Cardiac septum (tissue), 1 donor: ENCODE measurements at regions not wholly inside any gene's neighbourhood (a gene's known extent, or its start where the extent isn't known, plus 50 kb on each side); places are given as distances from the start of the nearest gene placed in this dataset.
"Not testable (repeated sequence)": the region's sequence is repeated elsewhere in the genome, so short reads cannot be mapped to it uniquely, and the experiment has no call there.

Experiments used
- DNase-seq: peaks from one replicate; pipeline ENCODE4 v3.0.0-alpha.2; 2020; ENCODE audit warnings: low spot score
- intact Hi-C: fragments of 100-400 bp; cut with DNase I; formaldehyde crosslinking; loops from one replicate; pipeline ENCODE4 v1.14.0; 2022
- donor health status: DM: no; HTN: no; CAD: no.

- DNase-seq, result no peak
- intact Hi-C loops, result no loop called here
Observed at GRCh38 chr2:136310797-136311603, 193.1 kb upstream of the CXCR4 start.

DNA sequence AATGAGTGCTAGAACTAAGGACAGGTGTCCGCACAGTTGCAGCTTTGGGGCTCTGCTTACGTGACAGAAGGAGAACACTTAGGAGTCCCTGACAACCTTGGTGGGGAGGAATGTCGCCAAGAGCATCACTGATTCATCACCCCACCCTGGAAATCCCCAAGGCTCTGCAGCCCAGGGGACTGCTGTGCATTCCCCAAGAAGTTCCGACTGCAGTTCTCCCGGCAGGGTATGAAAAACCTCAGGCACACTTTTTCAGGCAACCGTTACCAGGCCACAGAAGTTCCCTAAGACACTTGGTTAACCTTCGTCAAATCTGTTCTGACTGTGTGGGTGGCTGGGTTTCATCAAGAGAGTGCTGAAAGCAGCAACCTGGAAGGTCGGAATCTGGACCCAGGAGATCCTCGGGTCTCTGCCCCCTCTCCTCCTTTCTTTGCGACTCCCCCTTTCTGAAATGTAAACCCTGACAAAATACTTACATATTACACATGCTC lies 192.1 kb upstream of the CXCR4 start:
- no peak for DNase-seq
- intact Hi-C loops, result no loop called here

- intact Hi-C loops, result no loop called here
- no peak for DNase-seq
Observed at GRCh38 chr2:136308611-136309010, 190.7 kb upstream of the CXCR4 start.

DNA sequence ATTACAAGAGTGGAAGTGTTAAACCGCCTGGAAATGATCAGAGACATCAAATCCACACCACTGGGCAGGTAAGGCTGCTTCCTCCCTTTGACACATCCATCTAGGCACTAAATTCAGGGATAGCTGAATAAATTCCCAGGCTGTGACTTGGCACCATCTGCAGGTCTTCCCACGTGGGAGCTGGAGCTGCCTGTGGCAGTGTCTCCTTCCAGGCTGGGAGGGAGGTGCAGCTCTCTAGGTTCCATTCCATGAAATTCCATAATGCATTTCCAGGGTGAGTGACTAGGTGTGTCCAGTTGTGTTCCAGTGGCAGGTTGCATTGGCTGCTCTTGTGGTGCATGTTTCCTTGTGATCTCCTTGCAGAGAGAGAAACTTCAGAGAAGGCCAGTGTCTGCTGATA lies 188.9 kb upstream of the CXCR4 start:
- DNase-seq, result no peak
- intact Hi-C loops, result no loop called here

- DNase-seq, result no peak
- intact Hi-C loops, result no loop called here
Observed at GRCh38 chr2:136305517-136306192, 187.7 kb upstream of the CXCR4 start.

GRCh38 chr2:136301006-136301405 lies 183.1 kb upstream of the CXCR4 start:
- DNase-seq, result no peak
- intact Hi-C loops, result no loop called here

DNA sequence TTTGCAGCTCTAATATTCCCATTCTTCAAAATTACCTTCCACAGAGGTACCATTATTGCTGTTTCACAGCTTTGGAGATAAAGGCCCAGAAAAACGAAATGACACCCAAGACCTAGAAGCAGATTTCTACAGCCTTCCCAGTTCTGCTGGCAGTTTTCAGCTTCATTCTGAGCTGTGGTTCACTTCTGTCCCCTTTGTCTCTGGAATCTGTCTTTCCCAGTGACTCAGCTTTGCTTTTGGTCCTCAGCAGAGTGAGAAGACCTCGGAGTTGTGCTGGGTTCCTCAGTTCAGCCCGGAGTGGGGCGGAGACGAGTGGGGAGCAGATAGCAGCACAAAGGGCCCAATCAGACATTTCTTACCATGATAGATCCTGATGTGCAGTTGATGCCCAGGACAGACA lies 180.7 kb upstream of the CXCR4 start:
- intact Hi-C loops, result no loop called here
- DNase-seq, result no peak

DNA sequence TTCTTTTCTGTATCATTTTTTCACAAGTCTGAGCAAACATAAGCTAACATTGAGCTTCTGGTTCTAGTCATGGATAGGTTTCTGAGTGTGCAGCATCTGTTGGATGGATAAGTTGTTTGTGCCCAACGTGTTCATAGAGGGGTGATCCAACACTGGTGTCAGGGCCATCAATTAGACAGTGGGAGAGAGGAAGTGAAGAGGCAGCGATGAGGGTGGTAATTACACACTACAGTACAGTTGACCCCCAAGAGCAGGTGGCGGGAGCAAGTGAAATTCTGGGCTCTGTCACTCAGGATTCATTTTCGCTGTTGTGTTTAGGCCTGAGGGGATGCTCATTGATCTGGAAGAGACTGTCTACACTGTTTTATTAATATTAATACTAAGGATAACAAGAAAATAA lies 180.0 kb upstream of the CXCR4 start:
- intact Hi-C loops, result no loop called here
- no peak for DNase-seq

DNA sequence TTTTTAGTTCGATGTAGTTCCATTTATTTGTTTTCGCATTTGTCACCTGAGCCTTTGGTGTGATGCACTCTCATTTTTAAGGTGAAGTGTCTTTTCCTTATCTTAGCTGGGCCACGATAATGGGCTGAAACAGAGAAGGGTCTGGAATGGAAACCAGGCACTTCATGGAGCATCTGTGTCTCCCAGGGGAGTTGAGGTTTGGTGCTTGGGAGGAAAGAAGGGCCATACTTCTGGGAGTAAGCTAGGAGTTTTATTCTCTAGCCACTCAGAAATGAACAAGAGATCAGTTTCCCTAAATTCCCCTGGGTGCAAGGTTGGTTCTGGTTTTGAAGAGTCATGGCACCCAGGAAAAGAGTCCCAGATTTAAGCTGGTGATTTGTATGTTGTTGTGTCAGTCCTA lies 179.4 kb upstream of the CXCR4 start:
- no peak for DNase-seq

DNA sequence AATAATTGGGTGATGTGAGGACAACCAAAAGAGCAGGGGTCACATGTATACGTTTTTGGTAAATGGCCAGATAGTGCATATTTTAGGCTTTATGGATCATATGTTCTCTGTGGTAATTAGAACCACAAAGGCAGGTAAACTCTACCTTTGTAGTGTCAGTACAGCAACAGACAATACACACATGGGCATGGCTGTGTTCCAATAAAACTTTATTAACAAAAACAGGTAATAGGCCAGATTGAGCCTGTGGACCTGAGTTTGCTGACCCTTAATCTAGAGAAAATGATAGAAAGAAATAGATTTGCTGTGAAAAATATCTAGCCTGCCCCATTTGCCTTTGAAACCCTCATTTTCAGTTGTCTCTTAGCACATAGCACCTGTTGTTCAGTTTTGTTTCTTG lies 177.2 kb upstream of the CXCR4 start:
- no peak for DNase-seq
- intact Hi-C loops, result no loop called here

More for the DNA sequence above, 179.4 kb upstream of the CXCR4 start:
- intact Hi-C loops, result no loop called here

GRCh38 chr2:136291871-136292270 lies 173.9 kb upstream of the CXCR4 start:
- intact Hi-C loops, result no loop called here
- DNase-seq, result no peak

DNA sequence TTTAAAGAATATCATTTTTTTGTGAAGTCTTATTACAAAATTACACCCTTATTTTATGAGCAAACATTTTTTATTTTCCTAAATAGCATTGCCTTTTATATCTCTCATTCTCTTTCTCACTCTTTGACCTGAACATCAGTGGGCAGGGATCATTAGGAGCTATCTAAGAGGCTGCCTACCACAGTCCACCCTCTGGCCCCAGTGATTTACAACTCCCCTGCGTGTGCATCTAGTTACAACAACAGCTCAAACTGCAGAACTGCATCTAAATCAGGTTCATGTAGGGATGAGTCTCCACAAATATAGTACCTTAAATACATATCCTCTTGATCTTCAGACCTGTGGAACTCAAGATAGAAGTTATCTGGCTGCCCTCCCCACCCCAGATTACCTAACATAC lies 172.4 kb upstream of the CXCR4 start:
- no peak for DNase-seq
- intact Hi-C loops, result no loop called here

DNA sequence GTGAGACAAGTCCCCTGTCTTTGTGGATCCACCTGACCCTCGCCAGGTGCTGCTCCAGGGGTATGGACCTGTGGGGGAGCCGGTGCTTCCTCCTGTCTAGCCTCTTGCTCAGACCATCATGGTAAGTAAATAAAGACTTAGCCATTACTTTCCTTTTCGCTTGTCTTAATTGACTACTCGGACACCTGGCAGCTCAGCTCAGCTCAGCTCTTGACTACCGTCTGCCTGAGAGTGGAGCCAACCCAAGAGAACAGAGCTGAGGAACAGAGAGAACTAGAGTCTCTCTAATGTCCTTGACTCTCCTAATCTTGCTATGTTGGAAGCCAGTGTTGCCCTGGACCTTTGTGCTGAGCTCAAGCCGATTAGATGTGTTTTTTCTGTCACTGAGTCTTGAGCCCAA lies 170.3 kb upstream of the CXCR4 start:
- intact Hi-C loops, result no loop called here
- DNase-seq, result no peak

DNA sequence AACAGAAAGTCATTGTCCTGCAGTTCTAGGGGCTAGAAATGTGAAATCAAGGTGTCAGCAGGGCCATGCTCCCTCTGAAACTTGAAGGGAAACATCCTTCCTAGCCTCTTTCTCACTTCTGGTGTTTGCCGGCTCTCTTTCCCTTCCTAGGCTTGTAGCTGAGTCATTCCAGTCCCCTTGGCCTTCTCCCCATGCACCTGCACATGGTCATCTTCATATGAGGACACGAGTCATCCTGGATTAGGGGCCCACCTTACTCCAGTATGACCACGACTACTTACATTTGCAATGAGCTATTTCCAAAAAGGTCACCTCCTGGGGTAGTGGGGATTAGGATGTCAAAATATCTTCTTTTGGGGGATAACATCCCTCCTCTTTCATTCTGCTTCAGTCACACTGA lies 168.5 kb upstream of the CXCR4 start:
- no peak for DNase-seq
- intact Hi-C loops, result no loop called here

GRCh38 chr2:136284226-136285119 lies 166.5 kb upstream of the CXCR4 start:
- intact Hi-C loops, result no loop called here

DNA sequence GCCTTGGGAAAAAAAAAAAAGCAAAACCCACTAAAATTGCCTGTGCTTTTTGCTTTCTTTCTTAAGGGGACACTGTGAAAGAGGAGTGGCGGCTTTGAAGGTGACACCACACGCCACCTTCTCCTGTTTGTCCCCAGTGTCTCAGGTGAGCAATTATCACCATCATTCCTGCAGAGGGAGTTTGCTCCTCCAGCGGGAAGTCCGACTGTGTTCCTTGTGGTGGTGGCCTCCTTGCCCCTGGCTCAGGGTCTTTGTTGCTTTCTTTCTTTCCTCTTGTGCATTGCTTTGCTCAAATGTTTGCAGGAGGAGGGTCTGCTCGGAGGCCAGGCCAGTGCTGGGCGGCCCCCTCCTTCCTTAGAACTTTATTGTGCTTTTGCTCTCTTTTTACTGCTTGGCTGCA lies 164.3 kb upstream of the CXCR4 start:
- intact Hi-C loops, result no loop called here
- DNase-seq, result no peak

More at GRCh38 chr2:136284226-136285119, 166.5 kb upstream of the CXCR4 start:
- DNase-seq, result no peak

DNA sequence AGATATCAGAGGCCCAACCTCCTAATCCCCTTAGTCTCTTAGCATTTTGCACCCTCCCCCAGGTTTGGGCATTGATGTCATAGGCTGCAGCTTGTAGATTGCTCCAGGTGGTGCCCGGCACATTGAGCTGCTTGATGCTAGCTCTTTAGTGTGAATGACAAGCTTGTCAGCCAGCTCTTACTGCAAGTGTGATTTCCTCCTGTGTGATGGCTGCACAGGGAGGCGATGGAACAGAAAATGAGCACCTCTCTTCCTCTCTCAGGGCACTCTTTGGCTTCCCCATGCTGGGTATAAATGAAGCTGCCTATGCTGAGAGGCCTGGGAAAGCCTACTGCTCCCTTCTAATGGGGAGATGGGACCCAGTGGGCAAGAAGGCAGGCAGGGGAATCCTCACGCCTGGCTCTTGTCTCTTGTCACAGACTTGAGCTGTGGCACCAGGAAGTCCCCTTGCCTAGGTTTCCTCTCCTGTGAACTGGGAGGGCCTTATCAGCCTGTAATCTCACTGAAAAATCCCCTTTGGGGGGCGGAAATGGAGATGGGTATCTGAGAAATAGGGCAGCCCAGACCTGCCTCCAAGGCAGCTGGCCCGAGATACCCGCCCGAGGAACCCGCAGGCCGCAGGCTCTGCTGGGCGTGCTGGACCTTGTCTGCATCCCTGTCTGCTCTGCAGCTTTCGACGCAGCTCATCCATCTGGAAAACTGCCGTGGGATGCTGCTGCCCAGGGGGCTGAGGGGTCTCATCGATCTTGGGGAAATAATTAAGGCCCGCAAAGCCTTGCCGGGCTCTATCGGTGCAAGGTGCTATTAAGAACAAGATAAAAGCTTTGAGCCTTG lies 163.5 kb upstream of the CXCR4 start:
- intact Hi-C loops, result no loop called here
- no peak for DNase-seq

GRCh38 chr2:136266346-136266745 lies 148.4 kb upstream of the CXCR4 start:
- intact Hi-C loops, result not testable (repeated sequence)

GRCh38 chr2:136259551-136259950 lies 141.6 kb upstream of the CXCR4 start:
- DNase-seq, result no peak
- intact Hi-C loops, result no loop called here

More at GRCh38 chr2:136266346-136266745, 148.4 kb upstream of the CXCR4 start:
- DNase-seq, result peak; percentile 4
